Hippocampal formation (tissue), 2 donors: ENCODE measurements at regions not wholly inside any gene's neighbourhood (a gene's known extent, or its start where the extent isn't known, plus 50 kb on each side); places are given as distances from the start of the nearest gene placed in this dataset.

ENCODE experiments used
- DNase-seq, 2 donors: peaks; one replicate each; lab custom pipeline; 2025; lab: John Stamatoyannopoulos, UW

DNA sequence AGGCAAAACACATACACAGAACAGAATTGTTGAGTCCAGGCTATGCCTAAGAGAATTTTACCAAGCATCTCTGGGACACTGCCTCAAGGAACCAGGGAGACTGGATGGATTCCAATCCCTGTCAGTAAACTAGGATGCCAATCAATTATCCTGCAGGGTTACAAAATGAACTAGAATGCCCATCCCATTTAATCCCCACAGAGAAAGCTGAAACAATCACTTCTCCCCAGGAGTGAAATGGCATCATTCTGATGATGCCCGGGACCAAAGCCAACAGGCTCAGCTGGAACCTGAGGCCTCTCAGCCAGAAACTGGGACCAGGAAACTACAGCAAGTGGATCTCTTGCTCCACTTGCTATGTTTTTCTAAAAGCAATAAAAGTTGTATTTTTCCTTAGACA lies 130.0 kb upstream of the TJP1 start:
- peak; percentile 72 to 85 for DNase-seq

DNA sequence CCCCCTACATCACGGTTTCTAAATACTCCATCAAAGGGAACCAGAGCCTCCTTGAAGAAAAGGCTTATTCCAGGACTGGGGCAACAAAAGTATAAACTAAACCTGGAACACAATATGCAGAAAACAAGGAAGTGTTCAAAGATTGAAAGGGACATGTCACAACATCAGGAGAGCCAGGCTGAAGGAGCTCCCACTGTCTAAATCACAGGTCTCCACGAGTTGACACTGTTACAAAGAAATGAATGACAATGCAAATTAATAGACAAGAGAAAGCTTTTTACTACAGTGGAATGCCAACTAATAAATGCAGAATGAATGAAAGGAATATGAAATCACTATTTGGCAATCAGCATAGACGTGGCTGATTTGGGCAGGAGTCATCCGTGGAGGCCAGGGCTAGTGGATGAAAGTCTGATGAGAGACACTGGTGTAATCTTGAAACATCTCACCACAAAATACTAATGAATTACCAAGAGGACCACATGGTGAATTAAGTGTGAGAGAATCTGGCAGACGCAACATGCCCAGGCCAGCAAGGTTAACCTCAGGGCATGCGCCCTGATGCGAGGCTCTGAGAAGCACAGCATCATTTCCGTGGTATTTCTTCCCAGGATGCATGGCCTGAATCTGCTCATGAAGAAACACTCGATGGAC lies 123.8 kb upstream of the TJP1 start:
- DNase-seq, result no peak

GRCh38 chr15:29944925-29945324 lies 122.7 kb upstream of the TJP1 start:
- no peak for DNase-seq

GRCh38 chr15:29942548-29942947 lies 120.3 kb upstream of the TJP1 start:
- no peak for DNase-seq

- DNase-seq, result peak in 1 of 2 donors; percentile 61
These were observed 119.9 kb upstream of the TJP1 start for GRCh38 chr15:29942143-29942542.

DNA sequence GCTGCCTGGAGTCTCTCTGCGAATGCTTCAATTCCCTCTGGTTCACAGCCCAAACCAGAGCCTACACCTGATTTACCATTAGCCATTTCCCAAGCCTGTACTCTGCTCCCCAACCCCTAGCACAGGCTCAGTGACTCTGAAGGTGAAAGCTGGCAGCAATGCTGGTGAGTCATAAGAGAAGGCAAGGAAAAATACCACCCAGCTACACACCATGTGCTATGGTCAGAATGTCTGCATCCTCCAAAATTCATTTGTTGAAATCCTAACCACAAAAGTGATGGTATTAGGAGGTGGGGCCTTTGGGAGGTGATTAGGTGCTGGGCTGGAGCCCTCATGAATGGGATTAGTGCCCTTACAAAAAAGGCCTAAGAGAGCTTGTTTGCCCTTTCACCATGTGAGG lies 117.1 kb upstream of the TJP1 start:
- DNase-seq, result no peak

- no peak for DNase-seq
These were observed 116.4 kb upstream of the TJP1 start for GRCh38 chr15:29938361-29939335.

DNA sequence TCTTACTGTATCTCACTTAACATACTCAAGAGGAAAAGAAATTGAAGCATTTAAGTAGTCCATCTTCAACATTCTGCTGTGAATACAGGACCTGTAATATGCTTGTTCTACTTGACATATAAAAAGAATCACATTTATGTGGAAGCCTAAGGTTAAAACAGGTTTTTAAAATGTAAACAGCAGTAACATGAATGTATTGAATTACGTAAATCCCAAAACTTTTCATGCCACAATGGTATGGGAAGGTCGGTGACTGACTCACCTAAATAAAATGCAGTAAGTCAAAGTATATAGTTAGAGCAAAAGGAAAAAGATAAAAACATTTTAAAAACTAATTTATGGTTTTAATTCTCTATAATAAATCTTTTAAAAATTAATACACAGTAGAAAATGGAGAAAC lies 115.7 kb upstream of the TJP1 start:
- no peak for DNase-seq

DNA sequence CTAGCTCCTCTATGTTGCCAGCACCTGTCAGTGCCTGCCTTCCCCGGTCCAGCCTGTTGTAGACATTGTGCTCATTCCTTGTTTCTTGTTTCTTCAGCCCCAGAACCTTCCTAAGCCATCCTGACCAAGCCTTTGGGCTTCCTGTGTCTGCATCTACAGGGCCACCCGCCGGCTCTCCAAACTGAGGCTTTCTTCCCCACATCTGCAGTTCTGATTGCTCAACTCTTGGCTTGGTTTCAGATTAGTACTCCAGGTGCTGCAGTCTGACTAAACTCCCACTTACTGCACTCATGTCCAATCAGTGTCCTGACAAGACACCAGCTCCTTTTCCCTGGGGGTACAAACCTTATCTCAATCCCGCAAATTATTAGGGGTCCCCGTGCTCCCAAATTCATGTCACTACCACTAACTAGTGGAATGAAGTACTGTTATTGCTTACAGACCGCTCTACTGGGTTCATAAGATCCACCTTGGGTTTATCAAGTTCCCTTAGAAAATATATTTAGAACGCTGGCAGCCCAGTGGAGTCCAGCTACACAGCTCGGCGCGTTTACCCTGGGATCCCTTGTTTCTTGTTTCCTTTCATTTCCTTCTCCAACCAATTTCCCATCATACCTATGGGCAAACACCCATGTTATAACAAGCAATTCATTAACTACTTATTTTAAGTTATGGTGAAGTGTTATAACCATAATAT lies 114.2 kb upstream of the TJP1 start:
- no peak for DNase-seq

DNA sequence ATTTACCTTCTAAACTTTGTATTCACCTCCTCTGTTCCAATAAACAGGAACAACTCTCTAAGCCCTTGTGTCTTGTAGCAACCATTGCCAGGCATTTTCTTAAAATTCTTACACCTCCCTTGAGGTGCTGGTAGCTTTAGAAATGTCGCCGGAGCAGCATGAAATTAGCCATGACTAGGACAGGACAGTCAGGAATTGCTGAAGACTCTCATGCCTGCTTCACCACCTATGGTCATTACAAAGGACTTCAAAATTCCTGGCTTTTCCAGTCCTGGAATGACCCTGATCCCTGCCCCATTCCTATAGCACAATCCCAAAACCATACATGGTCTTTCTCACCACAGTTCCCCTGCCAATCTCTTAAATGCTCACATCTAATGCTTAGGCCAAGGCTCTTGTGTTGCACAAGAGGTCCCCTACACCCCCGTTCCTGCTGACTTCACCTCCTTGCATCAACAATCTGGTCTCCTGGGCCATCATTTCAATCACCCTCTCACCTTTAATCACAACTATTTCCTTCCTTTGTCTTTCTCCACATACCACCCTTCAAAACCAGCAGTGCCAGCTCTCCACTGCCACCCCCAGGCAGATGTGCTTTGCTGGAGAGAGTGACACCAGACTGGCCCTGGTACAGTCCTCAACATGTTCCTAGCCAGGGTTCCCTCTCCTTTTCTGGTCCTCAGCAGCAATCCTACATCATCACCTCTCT lies 113.2 kb upstream of the TJP1 start:
- no peak for DNase-seq

- no peak for DNase-seq
These were observed 112.0 kb upstream of the TJP1 start for GRCh38 chr15:29934251-29934650.

GRCh38 chr15:29933042-29933803 lies 111.0 kb upstream of the TJP1 start:
- no peak for DNase-seq

- no peak for DNase-seq
These were observed 103.8 kb upstream of the TJP1 start for GRCh38 chr15:29926083-29926388.

- no peak for DNase-seq
These were observed 103.2 kb upstream of the TJP1 start for GRCh38 chr15:29925227-29926082.

- DNase-seq, result no peak
These were observed 102.5 kb upstream of the TJP1 start for GRCh38 chr15:29924750-29925149.

- no peak for DNase-seq
These were observed 99.9 kb upstream of the TJP1 start for GRCh38 chr15:29922191-29922590.

GRCh38 chr15:29921130-29921601 lies 98.9 kb upstream of the TJP1 start:
- DNase-seq, result no peak

DNA sequence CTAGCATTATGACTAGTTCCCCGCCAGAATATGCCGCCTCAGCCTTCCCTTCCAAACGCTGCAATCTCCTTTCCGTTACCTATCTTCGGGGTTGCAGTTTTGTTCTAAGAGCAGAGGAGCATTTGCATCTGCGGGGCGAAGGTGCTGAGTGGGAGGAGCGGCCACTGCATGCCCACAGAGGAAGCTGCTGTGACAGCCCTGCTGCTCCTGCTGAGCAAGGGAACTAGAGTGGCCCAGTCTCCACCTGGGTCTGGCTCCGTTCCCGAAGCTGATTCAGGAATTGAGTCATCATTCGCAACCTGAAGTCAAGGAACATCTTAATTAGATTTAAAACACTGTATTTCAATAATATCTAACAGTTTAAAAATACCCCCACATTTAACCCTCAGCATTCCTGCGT lies 98.2 kb upstream of the TJP1 start:
- no peak for DNase-seq

- DNase-seq, result no peak
These were observed 97.2 kb upstream of the TJP1 start for GRCh38 chr15:29919380-29919881.
